ENCODE measurements at regions not wholly inside any gene's neighbourhood (a gene's known extent, or its start where the extent isn't known, plus 50 kb on each side); places are given as distances from the start of the nearest gene placed in this dataset.

GRCh38 chr6:137981758-137982157, 114.7 kb downstream of the TNFAIP3 start:
- BruUV-seq (replicated peaks): no TSS peak
- no peak overlapping the region for H3K9ac ChIP-seq (ENCODE audit: insufficient read depth, low read depth, low read length)
- no peak overlapping the region for H2AFZ ChIP-seq (ENCODE audit: low read length)
- no peaks in the 10 kb centered on the region for H4K20me1 ChIP-seq (ENCODE audit: insufficient read depth, low read length)
- in situ Hi-C loops (cut with HindIII; ENCODE audit: extremely low pct_ligation_motif_present, low pct_unique_long_range_greater_than_20kb): no loop called here
- WGBS (ENCODE audit: low lambda C conversion rate): 37% methylated on average over 3 of the region's 3 CpGs
- TF ChIP-seq CBFB (CRISPR knock-in tag; IDR thresholded peaks at IDR 0.05) (no peak), ERF (CRISPR knock-in tag; IDR thresholded peaks at IDR 0.05) (no peak), ZUFSP (CRISPR knock-in tag; IDR thresholded peaks at IDR 0.05; ENCODE audit: borderline replicate concordance) (no peak), ISL2 (CRISPR knock-in tag; IDR thresholded peaks at IDR 0.05) (no peak)
- TF ChIP-seq, protein P1, sequence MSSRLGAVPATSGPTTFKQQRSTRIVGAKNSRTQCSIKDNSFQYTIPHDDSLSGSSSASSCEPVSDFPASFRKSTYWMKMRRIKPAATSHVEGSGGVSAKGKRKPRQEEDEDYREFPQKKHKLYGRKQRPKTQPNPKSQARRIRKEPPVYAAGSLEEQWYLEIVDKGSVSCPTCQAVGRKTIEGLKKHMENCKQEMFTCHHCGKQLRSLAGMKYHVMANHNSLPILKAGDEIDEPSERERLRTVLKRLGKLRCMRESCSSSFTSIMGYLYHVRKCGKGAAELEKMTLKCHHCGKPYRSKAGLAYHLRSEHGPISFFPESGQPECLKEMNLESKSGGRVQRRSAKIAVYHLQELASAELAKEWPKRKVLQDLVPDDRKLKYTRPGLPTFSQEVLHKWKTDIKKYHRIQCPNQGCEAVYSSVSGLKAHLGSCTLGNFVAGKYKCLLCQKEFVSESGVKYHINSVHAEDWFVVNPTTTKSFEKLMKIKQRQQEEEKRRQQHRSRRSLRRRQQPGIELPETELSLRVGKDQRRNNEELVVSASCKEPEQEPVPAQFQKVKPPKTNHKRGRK (CRISPR knock-in tag; IDR thresholded peaks at IDR 0.05): no peak
- H3K4me2 ChIP-seq (ENCODE audit: low read depth, low read length): no peak overlapping the region
- ATAC-seq: no peak
- POLR2A ChIA-PET: no interaction called here
- H3K4me3 ChIP-seq (replicated peaks in 1 of 3; ENCODE audit: insufficient read depth in 1 of 3, low read depth in 2 of 3, low read length in 3 of 3): no peak overlapping the region
- H3K27me3 ChIP-seq (ENCODE audit: control insufficient read depth in 1 of 2, insufficient read depth in 2 of 2, low read length in 2 of 2): peaks cover 0 to 20% of the 10 kb centered on the region in 2 experiments; a peak in 3 of 5 replicates
- H3K27ac ChIP-seq (ENCODE audit: extremely low read length, insufficient read depth, low read length): no peak overlapping the region
- no peak for FAIRE-seq
- no peaks in the 10 kb centered on the region for H3K79me2 ChIP-seq (ENCODE audit: insufficient read depth, low read length)
- CTCF ChIA-PET (ENCODE audit: low intra/inter-chr PET ratio, low total read pairs): interaction anchor here (0.7 kb wide), 1 partner anchor 128 kb away, joined by 3 read pairs; no protein-coding TSS in a partner anchor
- no peaks in the 10 kb centered on the region for H3K9me3 ChIP-seq (ENCODE audit: low read length)
- intact Hi-C loops (cut with micrococcal nuclease; ENCODE audit: unreplicated experiment): no loop called here
- no peaks in the 10 kb centered on the region for H3K4me1 ChIP-seq (ENCODE audit: insufficient read depth, low read length)
- no peak for DNase-seq (ENCODE audit: low spot score)
- H3K36me3 ChIP-seq (replicated peaks in 1 of 2; ENCODE audit: control insufficient read depth in 1 of 2, insufficient read depth in 2 of 2, low read length in 2 of 2): no peaks in the 10 kb centered on the region
